HEK293 (cell line): ENCODE measurements at regions not wholly inside any gene's neighbourhood (a gene's known extent, or its start where the extent isn't known, plus 50 kb on each side); places are given as distances from the start of the nearest gene placed in this dataset.

Experiments used
- ATF2 ChIP-seq: fragments of 450-650 bp; formaldehyde crosslinking; IDR thresholded peaks from 2 replicates; pipeline ENCODE4 v1.5.1; 2016; ENCODE audit warnings: missing biosample characterization, missing genetic modification characterization, low read depth
- CTCF ChIP-seq: fragments of 450-650 bp; formaldehyde crosslinking; IDR thresholded peaks from 2 replicates; pipeline ENCODE4 v1.5.1; 2016; ENCODE audit warnings: missing biosample characterization, missing genetic modification characterization
- KLF1 ChIP-seq: fragments of 450-650 bp; formaldehyde crosslinking; IDR thresholded peaks from 2 replicates; pipeline ENCODE4 v1.5.1; 2016; ENCODE audit warnings: missing biosample characterization, missing genetic modification characterization
- ZNF121 ChIP-seq: fragments of 450-650 bp; formaldehyde crosslinking; IDR thresholded peaks from 2 replicates; pipeline ENCODE4 v1.5.1; 2016; ENCODE audit warnings: missing biosample characterization, missing genetic modification characterization
- ZNF274 ChIP-seq, 2 experiments: fragments of 200-500 bp in 1 of 2; fragments of 450-650 bp in 1 of 2; sonication (Bioruptor generic) in 1 of 2; formaldehyde crosslinking in 1 of 2; IDR thresholded peaks; 2 replicates each; pipeline versions ENCODE4 v1.5.1 to v1.6.1; 2014 to 2016; ENCODE audit warnings: borderline replicate concordance in 1 of 2, inconsistent platforms in 1 of 2, low read length in 1 of 2, missing biosample characterization in 1 of 2, missing genetic modification characterization in 1 of 2
- ZNF544 ChIP-seq: fragments of 450-650 bp; formaldehyde crosslinking; IDR thresholded peaks from 2 replicates; pipeline ENCODE4 v1.5.0; 2017; ENCODE audit warnings: missing biosample characterization, missing genetic modification characterization
- ZNF560 ChIP-seq: fragments of 450-650 bp; formaldehyde crosslinking; IDR thresholded peaks from 2 replicates; pipeline ENCODE4 v1.5.1; 2017; ENCODE audit warnings: missing biosample characterization, missing genetic modification characterization, borderline replicate concordance
- ZNF791 ChIP-seq: fragments of 450-650 bp; formaldehyde crosslinking; IDR thresholded peaks from 2 replicates; pipeline ENCODE4 v1.5.1; 2016; ENCODE audit warnings: missing biosample characterization, missing genetic modification characterization
- ZNF837 ChIP-seq: fragments of 450-650 bp; formaldehyde crosslinking; IDR thresholded peaks from 2 replicates; pipeline ENCODE4 v1.5.1; 2016; ENCODE audit warnings: missing biosample characterization, missing genetic modification characterization

- no peak for TF ChIP-seq ZNF560 (tag by site-specific recombination)
- TF ChIP-seq ZNF274 (IDR thresholded peaks at IDR 0.05; ENCODE audit: low read length): no peak
- no peak for TF ChIP-seq ZNF274 (tag by site-specific recombination; IDR thresholded peaks at IDR 0.05; ENCODE audit: borderline replicate concordance)
- TF ChIP-seq ZNF837 (tag by site-specific recombination): no peak
- no peak for TF ChIP-seq CTCF (tag by site-specific recombination)
- TF ChIP-seq KLF1 (tag by site-specific recombination): no peak
- TF ChIP-seq ATF2: no peak
- no peak for TF ChIP-seq ZNF121
- TF ChIP-seq ZNF791 (tag by site-specific recombination): no peak
- TF ChIP-seq ZNF544: no peak
Measured at GRCh38 chr10:83233691-83234090, 905.6 kb upstream of the GHITM start.
